NCI-H2107 treated with DMSO at 0.1 percent for 48 hours (cell line): ENCODE measurements at regions not wholly inside any gene's neighbourhood (a gene's known extent, or its start where the extent isn't known, plus 50 kb on each side); places are given as distances from the start of the nearest gene placed in this dataset.
"Not testable (repeated sequence)": the region's sequence is repeated elsewhere in the genome, so short reads cannot be mapped to it uniquely, and the experiment has no call there.

Source experiments
- DNase-seq: peaks from one replicate; lab custom pipeline; 2025; ENCODE audit not compliant: unreplicated experiment; lab: John Stamatoyannopoulos, UW

GRCh38 chr1:55535724-55536544 is 320.8 kb upstream of the USP24 start:
- peak; percentile 82 for DNase-seq

DNA sequence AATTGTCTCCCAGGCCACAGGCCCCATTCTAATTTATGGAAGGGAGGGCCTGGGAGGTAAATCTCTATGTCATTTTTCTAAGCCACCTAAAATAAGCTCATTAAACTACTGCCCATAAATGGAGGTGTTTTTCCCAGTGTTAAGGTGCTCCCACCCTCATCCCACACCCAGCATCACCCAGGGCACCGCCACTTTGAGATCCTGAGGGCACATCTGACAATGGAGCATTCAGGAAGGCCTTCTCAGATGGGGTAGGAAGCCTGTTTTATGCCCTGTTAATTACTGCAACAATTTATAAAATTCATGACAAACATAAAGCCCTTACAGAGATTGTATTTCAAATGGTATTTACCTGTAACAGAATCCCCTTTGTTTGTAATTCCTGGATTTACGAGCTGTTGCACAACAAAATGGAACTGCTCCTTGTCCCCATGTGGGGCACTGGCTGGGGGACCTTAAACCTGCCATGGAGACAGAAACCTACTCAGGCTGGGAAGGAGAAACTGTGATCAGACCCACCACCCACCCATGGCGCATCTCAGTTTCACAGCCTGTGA is 319.5 kb upstream of the USP24 start:
- DNase-seq = peak; percentile 38

- no peak for DNase-seq
Measured at GRCh38 chr1:55531644-55532043, 316.5 kb upstream of the USP24 start.

DNA sequence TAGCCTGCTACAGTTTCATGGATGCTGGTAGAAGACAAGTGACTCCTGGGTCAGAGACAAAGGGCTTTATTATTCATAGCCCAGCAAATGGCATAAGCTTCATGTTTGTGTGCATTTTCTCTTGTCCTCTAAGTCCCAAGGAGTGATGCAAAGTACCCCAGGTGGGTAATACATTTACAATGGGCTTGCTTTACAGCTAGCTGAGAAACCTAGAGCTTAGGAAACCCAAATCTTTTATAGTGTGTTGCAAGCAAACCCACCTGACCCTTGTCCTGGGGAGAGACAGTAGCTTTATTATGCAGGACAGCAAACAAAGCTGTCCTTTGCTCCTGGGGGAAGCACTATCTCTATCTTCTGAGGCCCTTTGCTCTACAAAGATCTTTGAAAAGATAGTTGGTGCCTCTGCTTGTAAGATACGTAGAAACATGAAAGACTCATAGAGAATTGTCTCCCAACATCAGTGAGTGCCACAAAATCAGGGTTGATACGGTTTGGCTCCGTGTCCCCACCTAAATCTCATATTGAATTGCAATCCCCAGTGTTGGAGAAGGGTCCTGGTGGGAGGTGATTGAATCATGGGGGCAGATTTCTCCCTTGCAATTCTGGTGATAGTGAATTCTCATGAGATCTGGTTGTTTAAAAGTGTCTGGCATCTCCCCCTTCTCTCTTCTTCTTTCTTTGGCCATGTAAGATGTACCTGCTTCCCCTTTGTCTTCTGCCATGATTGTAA is 315.8 kb upstream of the USP24 start:
- DNase-seq = no peak

GRCh38 chr1:55529017-55529416 is 313.9 kb upstream of the USP24 start:
- DNase-seq = no peak

GRCh38 chr1:55527831-55528230 is 312.7 kb upstream of the USP24 start:
- DNase-seq = no peak

DNA sequence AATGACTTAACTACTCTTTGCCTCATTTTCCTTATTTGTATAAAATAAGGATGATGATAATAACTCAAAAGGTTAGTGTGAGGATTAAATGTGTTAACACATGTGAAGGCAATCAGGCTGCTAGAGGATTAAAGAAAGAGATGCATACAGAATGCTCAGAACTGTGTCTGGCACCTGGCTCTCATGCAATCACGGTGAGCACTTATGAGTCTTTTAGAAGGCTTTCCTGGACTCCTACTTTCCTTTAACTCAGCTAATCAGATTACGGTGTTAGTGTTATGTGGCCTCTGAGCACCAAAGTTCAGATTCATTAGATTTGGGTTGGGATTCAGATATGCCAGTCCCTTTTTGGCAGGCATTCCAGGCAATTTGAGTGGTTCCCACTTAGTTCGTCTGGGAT is 311.6 kb upstream of the USP24 start:
- DNase-seq = no peak

DNA sequence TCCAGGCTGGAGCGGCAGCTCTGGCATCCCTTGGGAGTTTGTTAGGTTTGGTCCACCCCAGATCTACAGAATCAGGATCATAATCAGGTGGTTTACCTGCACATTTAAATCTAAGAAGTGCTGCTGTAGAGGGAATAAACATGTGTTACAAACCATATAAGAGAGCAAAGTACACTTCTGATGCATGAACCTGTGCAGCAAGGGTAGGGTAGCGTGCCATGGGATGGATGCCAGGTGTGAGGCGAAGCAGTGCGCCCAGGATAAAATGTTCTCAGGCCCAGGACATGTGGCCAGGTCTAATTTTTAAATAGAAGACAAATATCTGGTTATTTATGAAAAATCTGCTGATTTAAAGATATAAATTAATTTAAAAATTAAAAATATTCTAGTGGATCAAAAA is 308.8 kb upstream of the USP24 start:
- DNase-seq = no peak

GRCh38 chr1:55522982-55523381 is 307.8 kb upstream of the USP24 start:
- no peak for DNase-seq

DNA sequence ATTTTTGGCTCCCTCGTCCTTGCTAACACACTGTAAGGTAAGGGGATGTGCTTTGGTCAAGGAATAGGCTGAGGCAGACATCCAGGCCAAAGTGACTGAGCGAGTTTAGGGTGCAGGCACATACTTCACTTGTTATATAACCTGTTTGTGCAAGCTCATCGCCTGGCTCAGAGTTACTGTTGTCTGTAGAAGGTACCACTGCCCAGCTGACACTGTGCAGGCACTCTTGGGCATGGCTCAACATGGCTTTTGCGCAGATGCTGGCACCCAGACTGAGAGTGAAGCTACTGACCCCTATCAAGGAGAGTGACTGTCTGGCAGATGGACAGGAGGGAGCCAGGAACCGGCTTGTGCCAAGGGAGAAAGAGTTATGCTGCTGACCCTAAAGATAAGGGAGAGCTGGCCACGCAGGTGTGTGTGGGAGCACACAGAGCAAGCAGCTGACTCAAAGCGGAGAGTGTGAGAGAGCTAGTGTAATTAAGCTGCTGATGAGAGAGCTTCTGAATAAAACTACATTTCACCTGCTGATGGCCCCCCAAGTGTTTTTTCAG is 307.3 kb upstream of the USP24 start:
- DNase-seq = no peak

GRCh38 chr1:55520861-55521260 is 305.7 kb upstream of the USP24 start:
- DNase-seq = no peak

DNA sequence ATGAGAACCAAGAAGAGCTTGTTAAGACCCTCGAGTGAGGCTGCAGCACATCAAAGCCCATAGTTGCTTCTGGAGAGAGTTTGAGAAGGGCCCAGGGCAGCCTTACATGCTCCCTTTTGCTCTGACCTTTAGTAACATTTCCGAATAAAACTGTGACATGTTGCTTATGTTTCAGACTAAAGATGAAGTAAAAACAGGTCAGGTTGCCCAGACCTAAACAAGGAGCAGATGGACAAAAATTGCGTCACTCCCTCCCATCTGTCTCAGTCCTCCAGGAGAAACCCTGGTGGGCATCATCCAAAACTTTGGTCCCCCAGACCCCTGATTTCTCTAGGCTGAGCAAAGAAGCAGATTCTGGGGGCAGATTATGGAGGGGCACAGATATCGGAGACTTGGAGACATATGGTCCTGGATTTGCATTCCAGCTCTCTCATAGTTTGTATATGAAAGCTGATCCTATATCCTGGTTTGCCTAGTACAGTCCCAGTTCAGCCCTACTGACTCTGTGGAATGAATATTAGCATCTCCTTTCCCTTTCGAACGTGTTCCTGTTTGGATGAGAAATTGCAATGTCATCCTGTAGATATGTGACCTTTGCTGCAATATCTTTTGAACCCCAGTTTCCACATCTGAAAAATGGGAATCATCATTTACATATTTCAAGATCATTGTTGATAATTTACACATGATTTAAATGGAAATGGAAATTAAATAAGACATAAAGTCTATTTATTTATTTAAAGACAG is 304.9 kb upstream of the USP24 start:
- no peak for DNase-seq

- DNase-seq = no peak
Measured at GRCh38 chr1:55519276-55519675, 304.1 kb upstream of the USP24 start.

DNA sequence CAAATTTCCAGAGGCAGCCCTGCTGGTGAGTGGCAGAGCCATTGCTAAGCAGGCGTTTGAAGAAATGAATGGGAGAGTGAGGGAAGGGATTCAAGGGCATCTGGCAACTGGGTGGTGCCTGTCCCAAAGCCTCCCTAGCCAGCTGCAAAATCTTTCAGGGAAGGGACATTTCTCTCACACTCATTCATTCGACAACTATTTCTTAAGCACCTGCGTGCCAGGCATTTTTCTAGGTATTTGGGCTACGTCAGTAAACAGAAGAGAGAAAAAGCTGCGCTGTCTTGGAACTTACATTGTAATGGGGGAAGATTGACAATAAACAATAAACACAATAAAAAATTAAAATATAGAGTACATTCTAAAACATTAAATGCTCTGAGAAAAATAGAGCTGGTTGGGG is 301.9 kb upstream of the USP24 start:
- DNase-seq = no peak

DNA sequence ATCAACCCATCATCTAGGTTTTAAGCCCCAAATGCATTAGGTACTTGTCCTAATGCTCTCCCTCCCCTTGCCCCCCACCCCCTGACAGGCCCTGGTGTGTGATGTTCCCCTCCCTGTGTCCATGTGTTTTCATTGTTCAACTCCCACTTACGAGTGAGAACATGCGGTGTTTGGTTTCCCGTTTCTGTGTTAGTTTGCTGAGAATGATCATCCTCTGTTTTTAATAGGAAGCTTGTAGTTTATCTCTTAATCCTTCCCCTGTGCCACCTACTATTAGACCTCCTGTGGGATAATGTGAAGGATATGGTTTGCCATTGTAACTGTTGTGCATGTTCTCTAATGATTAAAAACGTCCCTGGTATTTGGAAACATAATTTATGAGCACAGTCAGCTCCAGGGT is 299.4 kb upstream of the USP24 start:
- not testable (repeated sequence) for DNase-seq

DNA sequence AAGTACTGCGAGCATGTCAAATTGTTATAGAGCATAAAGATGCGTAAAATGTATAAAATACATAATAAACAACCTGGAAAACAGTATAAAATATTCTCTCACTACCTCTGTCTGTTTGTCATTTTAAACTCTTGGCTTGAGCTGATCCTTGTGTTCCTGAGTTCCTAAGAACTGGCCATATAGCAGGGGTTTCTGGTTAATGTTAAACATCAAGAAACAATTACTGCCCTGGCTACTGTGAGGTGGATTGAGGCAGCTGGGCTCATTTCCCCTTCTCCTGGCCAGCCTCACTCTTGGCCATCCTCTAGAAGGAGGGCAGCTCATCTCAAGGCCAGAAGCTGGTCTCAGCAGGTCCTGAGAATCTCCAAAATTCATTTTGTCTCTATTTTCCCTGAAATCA is 297.3 kb upstream of the USP24 start:
- DNase-seq = no peak

DNA sequence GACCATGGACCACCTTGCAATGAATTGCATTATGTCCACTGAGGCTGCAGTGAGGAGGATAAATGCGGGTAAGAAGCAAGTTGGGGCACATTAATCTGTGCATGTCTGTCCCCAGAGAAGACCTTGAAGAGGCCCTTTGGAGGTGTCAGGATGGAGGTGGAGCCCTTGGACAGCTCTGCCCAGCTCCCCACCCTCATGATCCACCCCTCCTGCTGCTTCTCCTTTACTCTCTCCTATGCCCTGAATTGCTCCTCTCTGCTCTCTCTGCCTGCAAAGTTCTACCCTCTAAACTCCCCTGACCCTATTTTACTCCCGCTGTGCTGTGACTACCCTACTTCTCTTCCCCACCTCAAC is 292.4 kb upstream of the USP24 start:
- no peak for DNase-seq

- DNase-seq = no peak
Measured at GRCh38 chr1:55506740-55507577, 291.8 kb upstream of the USP24 start.

- no peak for DNase-seq
Measured at GRCh38 chr1:55505326-55505725, 290.2 kb upstream of the USP24 start.

DNA sequence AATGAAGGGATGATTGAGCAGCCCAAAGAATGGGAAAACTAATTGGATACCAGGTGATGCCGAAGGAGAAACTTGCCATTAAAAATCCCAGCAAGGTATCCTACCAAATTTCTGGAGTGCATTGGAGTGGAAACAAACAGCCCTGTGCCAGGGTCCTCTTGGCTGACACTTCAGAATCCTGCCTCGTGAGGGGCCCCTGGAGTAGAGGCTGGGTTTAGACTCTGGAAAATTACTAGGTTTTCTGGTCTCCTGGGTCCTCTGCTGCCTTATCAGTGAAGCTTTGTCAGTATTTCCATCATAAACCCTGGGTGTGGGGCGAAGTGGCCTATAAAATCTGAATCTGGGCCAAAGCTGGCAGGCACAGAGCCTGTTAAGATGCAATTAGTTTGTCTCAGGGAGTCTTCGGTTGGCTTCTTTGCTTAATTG is 289.2 kb upstream of the USP24 start:
- no peak for DNase-seq
